CD4-positive, alpha-beta T cell treated with Interleukin-12 subunit alpha and Interleukin-12 subunit beta, for 1 hour (primary cell): ENCODE measurements at regions not wholly inside any gene's neighbourhood (a gene's known extent, or its start where the extent isn't known, plus 50 kb on each side); places are given as distances from the start of the nearest gene placed in this dataset.

Experiments used
- DNase-seq: peaks from one replicate; pipeline ENCODE4 v3.0.0-alpha.2; 2020

DNA sequence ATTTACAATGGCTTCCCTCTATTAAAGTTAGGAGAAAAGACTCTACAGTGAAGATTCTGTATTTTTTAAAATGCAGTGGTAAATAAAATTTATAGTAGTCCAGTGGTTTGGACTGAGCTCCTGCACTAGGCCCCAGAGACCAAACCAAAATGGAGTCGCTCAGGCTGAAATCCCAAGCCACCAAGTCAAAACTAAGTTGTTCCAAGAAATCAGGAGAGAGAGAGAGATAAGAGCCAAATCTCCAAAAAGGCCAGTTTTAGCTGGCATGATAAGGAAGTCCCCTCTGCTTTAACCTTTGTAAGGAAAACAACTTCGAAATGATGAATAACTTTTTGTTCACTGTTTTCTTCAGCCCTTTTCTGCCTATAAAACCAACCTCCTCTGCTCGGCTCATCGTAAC is 265.9 kb upstream of the KLF14 start:
- no peak for DNase-seq

DNA sequence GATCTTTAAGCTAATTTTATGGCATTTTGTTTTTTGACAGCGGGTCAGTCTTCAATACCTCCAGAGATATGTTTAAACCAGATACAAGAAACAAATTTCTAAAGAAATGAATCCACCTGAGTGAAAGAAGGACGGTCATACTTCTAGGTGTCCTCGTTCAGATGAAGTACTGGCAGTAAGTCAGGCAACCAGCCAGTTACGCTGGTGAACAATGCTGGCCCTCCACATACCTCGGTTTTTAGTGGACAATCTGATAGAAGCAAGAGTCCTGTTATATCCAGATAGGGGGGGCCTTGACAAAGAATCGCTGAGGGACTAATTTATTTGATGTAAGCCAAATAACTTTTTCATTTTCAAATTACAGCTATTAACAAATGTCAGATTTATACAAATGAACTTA is 266.4 kb upstream of the KLF14 start:
- DNase-seq: no peak

DNA sequence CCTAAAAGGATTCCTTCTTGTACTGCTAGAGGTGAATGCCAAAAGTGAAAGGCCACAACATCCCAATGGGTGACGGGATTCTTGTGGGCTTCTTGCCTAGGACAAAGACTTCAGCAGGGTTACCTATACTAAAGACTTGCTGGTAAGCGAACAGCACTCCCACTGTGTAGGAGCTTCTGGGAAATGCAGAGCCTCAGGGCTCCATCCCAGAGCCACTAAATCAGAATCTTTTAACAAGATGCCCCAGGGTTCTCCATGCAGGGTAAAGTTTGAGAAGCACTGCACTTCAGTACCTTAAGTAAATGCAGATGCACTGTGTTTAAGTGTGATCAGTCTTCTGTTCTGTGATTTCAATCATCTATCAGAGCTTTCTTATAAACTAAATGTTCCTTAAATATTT is 266.9 kb upstream of the KLF14 start:
- DNase-seq: no peak

DNA sequence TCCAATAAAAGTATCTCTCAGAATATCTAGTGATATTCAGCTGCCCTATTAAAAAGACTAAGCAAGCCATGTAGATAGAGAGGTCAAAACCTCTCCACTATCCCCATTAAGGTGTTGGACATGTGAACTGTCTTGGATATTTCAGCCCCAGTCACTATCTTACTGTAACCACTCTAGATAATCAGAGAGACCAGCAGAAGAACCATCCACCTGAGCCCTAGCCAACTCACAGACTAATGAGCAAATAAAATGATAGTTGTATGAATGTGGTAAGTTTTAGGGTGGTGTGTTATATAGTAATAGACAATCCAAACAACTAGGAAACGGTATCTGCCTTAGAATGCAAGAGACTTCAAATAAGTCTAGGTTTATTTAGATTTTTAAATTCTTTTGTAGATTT is 268.6 kb upstream of the KLF14 start:
- DNase-seq: no peak

DNA sequence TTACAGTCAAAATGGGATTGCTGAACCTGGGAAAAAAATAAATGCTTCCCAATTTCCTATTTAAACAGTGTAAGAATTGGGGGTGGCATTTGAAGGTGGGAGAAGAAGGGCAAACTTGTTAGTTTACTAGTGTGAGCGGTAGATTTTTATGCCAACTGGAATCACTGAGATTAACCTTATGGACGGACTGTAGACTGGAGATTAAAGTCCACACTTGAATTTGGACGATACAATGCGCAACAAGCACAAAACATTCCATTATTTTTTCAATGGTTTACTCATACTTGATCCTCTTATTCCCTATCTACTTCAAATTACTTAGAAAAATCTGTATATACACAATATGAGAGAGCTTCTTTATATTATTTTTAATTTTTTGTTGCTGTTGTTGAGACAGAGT is 269.6 kb upstream of the KLF14 start:
- no peak for DNase-seq

DNA sequence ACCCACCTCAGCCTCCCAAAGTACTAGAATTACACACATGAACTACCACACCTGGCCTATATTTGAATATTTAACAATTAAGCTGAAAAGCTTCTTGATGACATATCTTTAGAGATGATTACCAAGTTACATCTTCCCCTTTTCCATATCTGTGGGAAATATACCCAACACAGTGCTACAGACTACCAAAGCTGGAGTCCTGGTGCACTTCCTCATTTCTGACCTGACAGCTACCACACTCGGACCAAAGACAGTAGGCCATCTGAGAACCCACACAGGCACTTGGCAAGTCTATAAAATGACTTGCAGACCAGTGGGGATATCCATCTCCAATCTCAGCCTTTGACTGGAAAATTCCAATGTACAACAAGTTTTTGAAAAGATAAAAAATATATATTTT is 270.4 kb upstream of the KLF14 start:
- no peak for DNase-seq

DNA sequence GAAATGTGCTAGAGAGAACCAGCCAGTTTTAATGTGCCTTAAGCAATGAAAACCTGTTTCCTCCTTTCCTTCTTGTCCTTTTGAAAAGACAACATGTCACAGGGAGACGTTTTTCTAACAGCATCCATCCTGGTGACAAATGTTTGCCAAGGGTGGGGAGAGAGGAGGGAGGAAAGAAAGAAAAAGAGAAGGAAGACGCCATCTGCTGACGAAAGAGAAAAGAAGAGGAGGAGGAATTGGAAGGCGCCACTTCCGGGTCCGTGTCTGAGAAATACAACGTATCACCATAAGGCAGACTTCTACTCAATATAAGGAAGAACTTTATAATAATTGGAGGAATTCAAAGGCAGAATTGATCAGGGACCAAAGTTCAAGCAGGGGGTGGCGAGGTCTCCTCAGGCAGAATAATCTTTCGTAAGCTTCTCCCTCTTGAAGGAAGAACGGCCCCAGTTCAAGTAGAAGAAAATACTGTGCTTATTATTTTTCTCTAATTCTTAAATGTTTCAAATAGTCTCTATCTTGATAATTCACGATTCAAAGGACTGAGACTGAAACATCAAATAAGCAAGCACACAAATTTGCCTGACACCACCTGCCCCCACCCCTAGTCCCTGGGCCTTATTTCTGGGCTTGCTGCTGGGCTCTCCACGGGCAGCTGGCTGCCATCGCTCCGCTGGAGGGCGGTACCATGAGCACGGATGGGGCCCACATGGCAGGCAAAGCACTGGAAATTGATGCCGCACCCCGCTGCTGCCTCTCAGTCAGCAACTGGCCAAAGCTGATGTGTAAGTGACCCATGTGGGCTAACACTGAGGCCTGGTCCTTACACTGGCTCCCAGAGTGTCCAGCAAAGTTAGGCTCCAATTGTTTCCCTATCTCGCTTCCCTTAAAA is 273.7 kb upstream of the KLF14 start:
- peak; percentile 79 for DNase-seq

DNA sequence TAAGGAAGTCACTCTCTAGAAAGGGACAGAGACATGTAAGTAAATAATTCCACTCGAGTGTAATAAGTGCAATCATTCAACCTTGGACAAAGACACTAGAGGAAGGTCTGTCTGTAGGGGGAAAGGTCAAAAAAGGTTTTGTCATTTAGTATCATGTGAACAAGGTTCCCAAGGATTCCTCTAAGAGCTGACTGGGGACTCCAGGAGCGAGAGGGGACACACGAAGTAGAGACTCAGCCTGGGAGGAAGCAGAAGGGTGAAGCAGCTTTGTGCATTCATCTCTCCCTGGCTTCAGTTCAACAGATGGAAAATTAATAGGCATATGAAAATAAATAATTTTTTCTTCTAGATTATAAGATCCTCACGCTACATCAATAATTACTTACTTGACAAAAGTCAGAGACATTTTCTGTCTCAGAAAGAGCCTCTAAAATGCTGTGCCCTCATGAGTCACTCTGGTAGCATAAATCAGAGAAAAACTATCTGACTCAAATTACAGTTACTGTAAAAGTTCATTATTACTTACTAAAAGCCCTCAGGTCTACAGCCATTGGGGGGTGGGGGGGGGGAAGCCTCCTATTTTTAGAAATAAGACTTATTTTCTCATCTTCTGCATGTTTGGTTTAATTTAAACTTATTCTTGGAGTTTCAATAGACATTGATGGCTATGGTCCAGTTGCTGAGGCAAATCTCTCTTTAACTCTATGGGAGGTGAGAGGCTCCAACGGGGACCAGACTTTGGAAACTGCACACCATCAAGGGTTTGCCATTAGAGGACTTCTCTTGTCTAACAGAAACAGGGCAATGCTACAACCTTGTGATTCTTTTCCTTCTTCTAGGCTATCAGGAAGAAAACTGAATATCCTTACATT is 275.1 kb upstream of the KLF14 start:
- DNase-seq: no peak

DNA sequence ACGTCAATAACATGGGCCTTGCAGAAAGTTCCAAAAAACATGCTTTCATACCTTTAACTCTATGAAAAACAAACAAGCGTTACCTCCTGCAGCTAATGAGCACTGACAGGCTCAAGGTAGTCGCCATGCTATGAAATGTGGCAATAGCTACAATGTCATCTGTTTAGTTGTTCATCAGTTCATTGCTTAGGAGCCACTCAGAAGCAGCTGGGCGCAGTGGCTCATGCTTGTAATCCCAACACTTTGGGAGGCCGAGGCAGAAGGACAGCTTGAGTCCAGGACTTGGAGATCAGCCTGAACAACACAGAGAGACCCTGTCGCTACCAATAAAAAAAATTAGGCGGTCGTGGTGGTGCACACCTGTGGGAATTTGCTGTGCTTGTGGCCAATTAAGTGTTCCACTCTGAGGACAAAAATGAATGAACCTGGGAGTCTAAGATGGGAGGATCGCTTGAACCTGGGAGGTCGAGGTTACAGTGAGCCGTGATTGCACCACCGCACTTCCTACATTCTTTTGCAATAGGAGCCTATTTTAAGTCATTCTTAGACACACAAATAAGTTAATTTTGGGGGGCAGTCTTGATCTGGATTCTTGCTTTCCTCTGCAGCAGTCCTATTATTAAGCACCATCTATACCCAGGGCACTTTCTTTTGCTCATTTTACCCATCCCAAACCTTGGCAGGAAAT is 276.2 kb upstream of the KLF14 start:
- no peak for DNase-seq

DNA sequence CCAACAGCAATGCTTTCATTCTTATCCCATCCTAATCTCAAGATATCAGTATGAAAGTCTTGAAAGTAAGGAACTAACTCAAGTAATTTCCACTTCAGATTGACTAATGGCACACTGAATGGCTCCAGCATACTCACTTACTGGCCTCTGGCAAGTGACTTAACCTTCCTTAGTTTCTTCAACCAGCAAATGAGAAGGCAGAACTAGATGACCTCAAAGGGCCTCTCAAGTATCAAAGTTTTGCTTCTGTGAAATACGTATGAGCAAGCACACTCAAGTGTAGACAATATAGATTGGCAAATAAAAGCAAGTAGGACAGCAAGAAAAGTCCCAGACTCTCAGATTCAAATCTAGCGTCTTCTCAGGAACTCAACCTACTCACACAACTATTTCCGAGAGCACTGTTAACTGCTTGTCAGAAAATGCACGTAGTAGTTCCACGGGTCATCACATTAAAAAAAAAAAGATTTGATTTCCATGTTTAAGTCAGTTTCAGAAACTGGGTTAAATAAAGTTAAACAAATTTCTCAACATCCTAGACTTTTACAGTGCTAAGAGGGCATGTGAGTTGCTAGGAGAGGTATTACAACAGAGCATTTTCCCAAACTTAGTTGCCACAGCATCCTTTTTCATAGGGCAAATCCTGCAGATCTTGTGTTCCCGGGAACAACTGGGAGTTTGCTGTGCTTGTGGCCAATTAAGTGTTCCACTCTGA is 276.9 kb upstream of the KLF14 start:
- peak; percentile 55 for DNase-seq

DNA sequence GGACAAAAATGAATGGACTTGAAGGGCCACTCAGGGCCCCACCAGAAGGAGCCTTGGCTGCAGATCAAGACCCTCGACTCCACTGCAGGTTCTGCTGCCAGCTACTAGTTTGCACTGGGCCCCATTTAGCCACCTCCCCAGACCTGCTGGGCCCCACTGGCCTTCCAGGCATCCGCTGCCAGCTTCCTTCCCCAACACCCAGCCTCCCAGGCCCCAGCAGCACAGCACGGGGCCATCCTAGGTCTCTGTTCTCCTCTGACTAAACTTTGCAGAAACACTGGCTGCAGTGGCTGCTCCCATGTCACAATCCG is 277.4 kb upstream of the KLF14 start:
- no peak for DNase-seq

DNA sequence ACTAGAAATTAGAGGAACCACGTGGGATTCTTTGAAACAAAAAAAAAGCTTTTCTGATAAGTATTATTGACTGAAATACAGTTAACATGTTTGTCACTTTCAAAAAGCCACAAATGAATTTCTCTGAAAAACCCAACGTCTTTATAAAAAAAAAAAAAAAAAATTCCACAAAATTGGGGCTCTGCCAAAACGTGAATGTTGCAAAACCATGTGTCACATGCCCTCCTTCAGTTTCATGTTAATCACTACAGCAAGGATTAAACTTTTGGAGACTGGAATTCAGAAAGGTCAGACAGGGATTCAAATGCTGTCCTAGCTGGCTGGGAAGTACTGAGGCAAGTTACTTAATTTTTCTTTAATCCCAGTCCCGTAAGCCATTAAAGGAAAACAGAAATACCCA is 278.0 kb upstream of the KLF14 start:
- peak; percentile 66 for DNase-seq

DNA sequence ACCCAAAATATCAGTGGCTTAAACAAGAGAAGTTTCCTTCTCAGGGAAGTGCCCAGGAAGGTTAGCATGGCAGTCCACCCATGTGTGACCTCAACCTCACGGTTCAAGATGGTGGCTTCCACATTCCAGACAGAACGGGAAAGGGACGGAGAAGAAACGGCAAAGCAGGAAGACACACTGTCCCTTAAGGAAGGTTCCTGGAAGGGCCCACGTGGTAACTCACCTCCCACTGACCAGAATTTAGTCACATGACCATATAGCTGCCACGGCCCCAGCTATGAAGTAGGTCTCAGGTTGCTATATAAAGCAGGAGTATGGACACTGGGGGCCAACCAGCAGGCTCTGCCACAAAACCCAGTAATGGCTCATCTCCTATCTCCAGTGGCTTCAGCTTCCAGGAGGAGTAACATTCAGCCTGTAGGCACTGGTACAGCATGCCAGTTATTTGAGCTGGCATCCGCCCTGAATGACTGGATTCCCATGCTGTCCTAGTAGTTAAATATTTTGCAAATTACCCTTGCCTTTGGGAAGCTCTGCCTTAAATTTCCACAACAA is 278.5 kb upstream of the KLF14 start:
- DNase-seq: no peak

DNA sequence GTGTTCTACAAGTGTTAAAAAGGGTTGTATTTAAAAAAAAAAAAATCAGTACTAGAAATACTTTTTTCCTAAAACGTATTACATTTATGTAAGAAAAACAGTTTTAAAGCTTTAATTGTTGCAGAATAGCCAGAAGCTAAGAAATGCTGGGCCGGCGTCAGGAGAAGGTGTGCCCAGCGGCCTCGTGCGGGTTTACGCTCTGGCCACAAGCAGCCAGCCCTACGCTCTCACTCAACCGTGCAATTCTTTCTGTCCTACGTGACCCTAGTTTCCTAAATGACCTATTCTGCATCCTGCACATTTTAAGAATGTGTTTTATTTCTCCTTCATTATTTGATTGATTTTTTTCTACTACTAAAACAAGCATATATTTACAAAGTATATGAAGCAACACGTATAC is 279.7 kb upstream of the KLF14 start:
- no peak for DNase-seq

DNA sequence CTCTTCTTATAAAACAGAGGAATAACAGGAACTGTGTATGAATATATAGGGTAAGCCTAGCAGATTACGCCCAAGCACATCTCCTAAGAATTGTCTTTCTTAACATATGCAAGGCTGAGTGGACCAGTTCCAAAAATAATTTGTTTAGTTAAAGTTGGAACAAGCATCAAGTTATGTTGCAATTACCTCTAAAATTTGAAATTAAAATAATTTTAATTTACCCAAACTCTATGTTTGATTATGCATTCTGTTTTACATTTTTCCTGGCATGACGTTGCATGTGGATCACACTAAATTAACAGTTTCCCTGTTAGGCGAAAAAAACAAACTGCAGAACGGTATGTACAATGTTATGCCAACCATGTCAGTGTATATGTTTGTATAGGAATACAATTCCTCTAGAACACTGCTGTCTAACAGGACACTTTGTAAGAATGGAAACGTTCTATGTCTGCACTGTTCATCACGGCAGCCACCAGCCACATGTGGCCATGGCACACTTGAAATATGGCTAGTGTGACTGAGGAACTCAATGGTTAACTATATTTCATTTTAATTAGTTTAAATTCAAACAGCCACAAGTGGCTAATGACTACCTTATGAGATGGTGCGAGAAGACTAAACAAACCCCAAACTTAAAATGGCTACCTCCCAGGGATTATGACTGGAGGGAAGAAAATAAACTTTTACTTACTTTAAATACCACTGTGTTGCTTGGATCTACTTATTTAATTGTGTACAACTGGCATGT is 281.1 kb upstream of the KLF14 start:
- DNase-seq: no peak

DNA sequence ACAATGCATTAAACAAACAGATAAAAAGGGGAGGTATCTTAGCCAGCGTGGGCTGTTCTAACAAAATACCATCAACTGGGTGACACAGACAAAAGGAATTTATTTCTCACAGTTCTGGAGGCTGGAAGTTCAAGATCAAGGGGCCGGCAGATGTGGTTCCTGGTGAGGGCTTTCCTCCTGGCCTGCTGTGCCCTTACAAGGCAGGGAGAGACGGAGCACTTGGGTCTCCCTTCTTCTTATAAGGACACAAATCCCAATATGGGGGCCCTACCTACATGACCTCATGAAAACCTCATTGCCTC is 281.6 kb upstream of the KLF14 start:
- DNase-seq: no peak

DNA sequence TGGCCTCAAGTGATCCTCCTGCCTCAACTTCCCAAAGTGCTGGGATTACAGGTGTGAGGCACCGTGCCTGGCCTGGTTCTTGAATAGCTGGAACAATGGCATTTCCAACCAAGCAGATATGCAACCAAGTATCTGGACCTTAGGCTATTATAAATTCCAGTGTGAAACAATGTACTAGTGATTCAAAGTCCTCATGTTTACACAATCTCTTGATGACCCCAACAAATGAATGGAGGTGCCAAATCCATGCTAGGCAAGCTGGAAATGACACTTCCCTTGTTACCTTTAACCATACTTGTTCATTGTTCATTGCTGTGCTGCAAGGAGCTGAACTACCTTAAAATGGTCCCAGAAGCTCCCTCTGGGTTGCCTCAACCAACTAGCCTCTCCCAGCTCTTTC is 282.2 kb upstream of the KLF14 start:
- no peak for DNase-seq

DNA sequence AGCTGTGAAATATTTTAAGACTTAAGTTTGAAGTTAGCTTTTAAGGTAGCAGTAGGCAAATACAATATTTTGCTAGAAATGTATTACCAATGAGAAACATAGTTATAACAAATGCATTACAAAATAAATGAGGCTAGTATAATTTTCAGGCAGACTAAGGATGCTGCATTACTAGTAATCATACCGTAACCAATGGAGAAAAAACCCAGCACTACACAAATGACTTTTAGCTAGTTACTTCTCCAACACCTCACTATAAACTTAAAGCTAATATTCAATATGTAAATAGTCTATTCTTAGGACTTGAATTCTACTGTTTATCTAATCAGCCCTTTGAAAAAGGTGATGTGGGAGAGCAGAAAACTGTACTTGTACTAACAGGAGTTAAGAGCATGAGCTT is 285.3 kb upstream of the KLF14 start:
- DNase-seq: no peak

DNA sequence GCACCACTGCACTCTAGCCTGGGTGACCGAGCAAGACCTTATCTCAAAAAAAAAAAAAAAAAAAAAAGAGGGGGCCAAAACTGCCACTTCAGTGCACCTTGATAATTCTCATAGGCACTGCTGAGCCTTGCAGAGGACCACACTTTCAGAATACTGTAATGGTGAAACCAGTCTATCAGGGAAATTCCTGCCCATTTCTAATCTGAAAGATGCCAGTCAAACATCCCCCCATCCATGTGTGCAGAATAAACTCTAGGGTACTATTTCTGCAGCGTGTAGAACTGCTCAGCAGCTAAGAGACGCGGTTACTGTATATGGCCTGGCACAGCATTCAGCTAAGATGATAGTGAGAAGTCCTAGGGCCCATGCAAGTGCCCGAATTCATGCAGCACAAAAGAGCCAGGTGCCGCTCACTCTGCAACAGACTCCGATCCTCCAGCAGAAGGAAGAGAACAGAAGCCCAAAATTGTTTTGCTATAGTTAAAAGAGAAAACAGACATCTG is 286.8 kb upstream of the KLF14 start:
- no peak for DNase-seq

DNA sequence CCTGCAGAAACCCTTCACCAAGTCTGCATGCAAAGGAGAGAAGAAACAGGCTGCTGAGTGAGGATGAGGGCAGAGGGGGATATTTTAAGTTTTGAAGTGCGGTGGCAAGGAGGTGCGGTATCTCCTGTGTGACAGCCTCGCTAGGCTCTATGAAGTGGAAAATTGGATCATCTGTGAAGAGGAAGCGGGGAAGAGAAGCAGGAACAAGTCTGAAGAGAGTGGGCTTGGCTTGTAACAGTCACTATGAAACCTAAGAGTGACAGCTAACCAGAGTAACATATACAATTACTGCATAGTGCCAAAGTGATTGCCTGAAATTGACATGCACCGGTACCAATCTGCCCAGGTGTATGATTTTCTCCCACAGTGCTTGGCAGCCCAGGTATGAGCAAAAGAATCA is 287.5 kb upstream of the KLF14 start:
- DNase-seq: no peak

DNA sequence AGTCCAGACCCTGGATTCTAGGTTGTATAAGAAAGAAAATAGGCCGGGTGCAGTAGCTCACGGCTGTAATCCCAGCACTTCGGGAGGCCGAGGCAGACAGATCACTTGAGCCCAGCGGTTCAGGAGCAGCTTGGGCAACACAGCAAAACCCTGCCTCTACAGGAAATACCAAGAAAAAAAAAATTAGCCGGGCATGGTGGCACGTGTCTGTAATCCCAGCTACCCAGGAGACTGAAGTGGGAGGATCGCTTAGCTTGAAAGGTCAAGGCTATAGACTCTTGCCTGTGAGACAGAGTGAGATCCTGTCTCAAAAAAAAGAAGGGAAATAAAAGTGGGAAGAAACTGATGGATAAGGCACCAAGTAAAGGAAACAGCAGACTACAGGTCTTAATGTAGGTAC is 287.9 kb upstream of the KLF14 start:
- DNase-seq: no peak
